NAMALWA (cell line): ENCODE measurements at regions not wholly inside any gene's neighbourhood (a gene's known extent, or its start where the extent isn't known, plus 50 kb on each side); places are given as distances from the start of the nearest gene placed in this dataset.
A peak's percentile ranks its signal among the peaks of the same experiment; 100 is the strongest.

Experiments
- DNase-seq: peaks from one replicate; pipeline ENCODE4 v3.0.0-alpha.2; 2015; ENCODE audit warnings: low spot score

GRCh38 chr15:98144388-98144787 lies 183.9 kb downstream of the ARRDC4 start:
- no peak for DNase-seq

- peak; percentile 62 for DNase-seq
These were observed 185.7 kb downstream of the ARRDC4 start for GRCh38 chr15:98146031-98146820.

- peak; percentile 70 for DNase-seq
These were observed 186.9 kb downstream of the ARRDC4 start for GRCh38 chr15:98147415-98147814.

GRCh38 chr15:98150084-98150483 lies 189.6 kb downstream of the ARRDC4 start:
- peak; percentile 82 for DNase-seq

GRCh38 chr15:98150536-98150935 lies 190.0 kb downstream of the ARRDC4 start:
- peak; percentile 83 for DNase-seq

GRCh38 chr15:98151096-98151495 lies 190.6 kb downstream of the ARRDC4 start:
- DNase-seq, result peak; percentile 29

- no peak for DNase-seq
These were observed 191.7 kb downstream of the ARRDC4 start for GRCh38 chr15:98152156-98152555.

- DNase-seq, result no peak
These were observed 194.4 kb downstream of the ARRDC4 start for GRCh38 chr15:98154863-98155262.

GRCh38 chr15:98155356-98155755 lies 194.9 kb downstream of the ARRDC4 start:
- DNase-seq, result no peak

- peak; percentile 87 for DNase-seq
These were observed 199.7 kb downstream of the ARRDC4 start for GRCh38 chr15:98160236-98160635.

- no peak for DNase-seq
These were observed 203.0 kb downstream of the ARRDC4 start for GRCh38 chr15:98163319-98164045.

- no peak for DNase-seq
These were observed 204.1 kb downstream of the ARRDC4 start for GRCh38 chr15:98164571-98164970.

GRCh38 chr15:98164986-98165385 lies 204.5 kb downstream of the ARRDC4 start:
- DNase-seq, result peak; percentile 53

GRCh38 chr15:98167722-98168268 lies 207.3 kb downstream of the ARRDC4 start:
- DNase-seq, result no peak

GRCh38 chr15:98169551-98169950 lies 209.0 kb downstream of the ARRDC4 start:
- no peak for DNase-seq

GRCh38 chr15:98174286-98174685 lies 213.8 kb downstream of the ARRDC4 start:
- peak; percentile 32 for DNase-seq

- no peak for DNase-seq
These were observed 214.3 kb downstream of the ARRDC4 start for GRCh38 chr15:98174841-98175240.

GRCh38 chr15:98177966-98178592 lies 217.6 kb downstream of the ARRDC4 start:
- peak; percentile 87 for DNase-seq

- DNase-seq, result no peak
These were observed 218.4 kb downstream of the ARRDC4 start for GRCh38 chr15:98178861-98179260.

GRCh38 chr15:98187549-98187948 lies 227.0 kb downstream of the ARRDC4 start:
- no peak for DNase-seq

- DNase-seq, result no peak
These were observed 230.4 kb downstream of the ARRDC4 start for GRCh38 chr15:98190914-98191313.

- DNase-seq, result no peak
These were observed 235.3 kb downstream of the ARRDC4 start for GRCh38 chr15:98195796-98196195.

- no peak for DNase-seq
These were observed 235.9 kb downstream of the ARRDC4 start for GRCh38 chr15:98196371-98196770.
